ENCODE measurements at regions not wholly inside any gene's neighbourhood (a gene's known extent, or its start where the extent isn't known, plus 50 kb on each side); places are given as distances from the start of the nearest gene placed in this dataset.
"Not testable (repeated sequence)": the region's sequence is repeated elsewhere in the genome, so short reads cannot be mapped to it uniquely, and the experiment has no call there.

DNA sequence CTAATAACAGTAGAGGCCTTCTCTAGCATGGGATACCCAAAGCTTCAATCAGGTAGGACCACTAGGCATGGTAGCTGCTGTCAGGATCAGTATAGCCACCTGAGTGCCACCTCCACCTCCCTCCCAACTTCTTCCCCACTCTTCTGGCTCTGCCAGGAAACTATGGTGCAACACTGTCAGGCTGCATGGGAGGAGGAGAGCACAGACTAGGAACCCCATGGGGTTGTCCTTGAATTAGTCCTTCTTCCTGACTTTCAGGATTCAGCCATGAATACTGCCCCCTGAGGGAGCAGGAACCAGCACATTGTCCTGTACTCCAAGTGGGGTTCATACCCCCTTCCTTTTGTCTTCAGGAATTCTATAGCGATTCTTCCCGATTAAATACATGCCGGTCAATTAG is 340.8 kb upstream of the ONECUT1 start:
- Histone ChIP-seq H3K27me3 (no peaks in the 10 kb centered on the region), H3K4me3 (no peak overlapping the region), H3K36me3 (no peaks in the 10 kb centered on the region), H3K9me3 (no peaks in the 10 kb centered on the region), H3K27ac (no peak overlapping the region), H3K4me1 (no peaks in the 10 kb centered on the region)
- intact Hi-C loops (cut with DNase I): no loop called here
- no peak for DNase-seq (ENCODE audit: extremely low spot score in 2 of 2)
- TF ChIP-seq POLR2A (IDR thresholded peaks at IDR 0.05): no peak
- TF ChIP-seq, protein P1, sequence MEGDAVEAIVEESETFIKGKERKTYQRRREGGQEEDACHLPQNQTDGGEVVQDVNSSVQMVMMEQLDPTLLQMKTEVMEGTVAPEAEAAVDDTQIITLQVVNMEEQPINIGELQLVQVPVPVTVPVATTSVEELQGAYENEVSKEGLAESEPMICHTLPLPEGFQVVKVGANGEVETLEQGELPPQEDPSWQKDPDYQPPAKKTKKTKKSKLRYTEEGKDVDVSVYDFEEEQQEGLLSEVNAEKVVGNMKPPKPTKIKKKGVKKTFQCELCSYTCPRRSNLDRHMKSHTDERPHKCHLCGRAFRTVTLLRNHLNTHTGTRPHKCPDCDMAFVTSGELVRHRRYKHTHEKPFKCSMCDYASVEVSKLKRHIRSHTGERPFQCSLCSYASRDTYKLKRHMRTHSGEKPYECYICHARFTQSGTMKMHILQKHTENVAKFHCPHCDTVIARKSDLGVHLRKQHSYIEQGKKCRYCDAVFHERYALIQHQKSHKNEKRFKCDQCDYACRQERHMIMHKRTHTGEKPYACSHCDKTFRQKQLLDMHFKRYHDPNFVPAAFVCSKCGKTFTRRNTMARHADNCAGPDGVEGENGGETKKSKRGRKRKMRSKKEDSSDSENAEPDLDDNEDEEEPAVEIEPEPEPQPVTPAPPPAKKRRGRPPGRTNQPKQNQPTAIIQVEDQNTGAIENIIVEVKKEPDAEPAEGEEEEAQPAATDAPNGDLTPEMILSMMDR (IDR thresholded peaks at IDR 0.05): no peak
- TF ChIP-seq POLR2AphosphoS5 (IDR thresholded peaks at IDR 0.05; ENCODE audit: insufficient read depth in 1 of 2, low read depth in 1 of 2): no peak

DNA sequence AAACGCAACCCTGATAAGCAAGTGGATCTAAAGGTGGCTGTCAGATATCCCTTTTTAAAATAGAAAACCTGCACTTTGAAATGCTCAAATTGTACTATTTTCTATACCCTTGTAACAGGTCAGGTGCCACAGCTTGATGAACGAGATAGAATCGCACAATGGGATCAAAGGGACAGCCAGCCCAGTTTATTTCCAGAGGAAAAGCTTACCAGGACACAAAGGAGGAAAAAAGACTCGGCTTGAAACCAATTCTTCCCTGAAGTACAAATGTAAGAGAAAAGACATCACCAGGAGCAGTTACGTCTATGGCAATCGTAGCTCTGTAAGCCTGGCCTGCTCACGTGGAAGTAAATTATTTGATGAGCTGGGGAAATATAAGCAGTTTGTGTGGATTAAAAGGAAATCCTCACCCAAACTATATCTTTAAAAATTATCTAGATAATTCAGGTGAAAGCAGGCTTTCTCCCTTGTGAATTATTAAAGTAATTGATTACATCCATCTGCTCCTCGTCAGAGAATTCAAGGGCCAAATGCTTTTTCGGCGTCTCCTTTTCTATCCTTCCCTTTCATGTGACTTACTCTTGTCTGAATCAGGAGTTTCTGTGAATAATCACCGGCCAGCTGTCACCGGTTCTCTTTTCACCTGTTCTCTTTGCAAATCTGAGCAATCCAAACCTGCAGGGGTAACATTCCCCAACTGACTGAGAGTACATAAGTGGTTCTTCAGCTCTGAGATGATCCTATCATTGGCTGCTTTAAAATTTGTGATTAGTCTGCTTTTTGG is 339.2 kb upstream of the ONECUT1 start:
- Histone ChIP-seq H3K4me3 (no peak overlapping the region), H3K27ac (no peak overlapping the region), H3K4me1 (no peaks in the 10 kb centered on the region), H3K9me3 (no peaks in the 10 kb centered on the region), H3K27me3 (no peaks in the 10 kb centered on the region), H3K36me3 (no peaks in the 10 kb centered on the region)
- intact Hi-C loops (cut with DNase I): no loop called here
- TF ChIP-seq POLR2AphosphoS5 (IDR thresholded peaks at IDR 0.05; ENCODE audit: insufficient read depth in 1 of 2, low read depth in 1 of 2): no peak
- no peak for DNase-seq (ENCODE audit: extremely low spot score in 2 of 2)

DNA sequence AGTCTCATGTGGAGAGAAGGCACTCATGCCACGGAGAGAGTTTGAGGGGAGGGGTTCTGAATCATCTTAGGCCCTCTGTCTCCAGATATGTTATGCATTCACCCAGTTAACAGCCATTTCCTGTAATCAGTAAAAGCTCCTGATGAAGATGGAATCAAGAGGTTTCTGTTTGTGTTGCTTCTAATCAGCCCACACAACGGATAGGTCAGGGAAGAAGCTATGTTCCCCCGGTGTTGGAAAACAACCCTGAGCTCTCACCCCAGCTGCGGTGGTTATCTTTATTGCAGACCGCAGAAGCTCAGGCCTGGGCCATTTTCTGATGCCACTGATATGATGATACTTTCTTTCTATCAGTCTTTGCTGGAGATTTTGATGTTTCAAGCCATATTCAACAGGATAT is 338.5 kb upstream of the ONECUT1 start:
- TF ChIP-seq POLR2AphosphoS5 (IDR thresholded peaks at IDR 0.05; ENCODE audit: insufficient read depth in 1 of 2, low read depth in 1 of 2): no peak
- TF ChIP-seq, protein P1 (IDR thresholded peaks at IDR 0.05): no peak
- TF ChIP-seq POLR2A (IDR thresholded peaks at IDR 0.05): no peak
- Histone ChIP-seq H3K9me3 (no peaks in the 10 kb centered on the region), H3K27ac (no peak overlapping the region), H3K4me3 (no peak overlapping the region), H3K27me3 (no peaks in the 10 kb centered on the region), H3K4me1 (no peaks in the 10 kb centered on the region), H3K36me3 (no peaks in the 10 kb centered on the region)
- DNase-seq (ENCODE audit: extremely low spot score in 2 of 2): no peak
- intact Hi-C loops (cut with DNase I): no loop called here

DNA sequence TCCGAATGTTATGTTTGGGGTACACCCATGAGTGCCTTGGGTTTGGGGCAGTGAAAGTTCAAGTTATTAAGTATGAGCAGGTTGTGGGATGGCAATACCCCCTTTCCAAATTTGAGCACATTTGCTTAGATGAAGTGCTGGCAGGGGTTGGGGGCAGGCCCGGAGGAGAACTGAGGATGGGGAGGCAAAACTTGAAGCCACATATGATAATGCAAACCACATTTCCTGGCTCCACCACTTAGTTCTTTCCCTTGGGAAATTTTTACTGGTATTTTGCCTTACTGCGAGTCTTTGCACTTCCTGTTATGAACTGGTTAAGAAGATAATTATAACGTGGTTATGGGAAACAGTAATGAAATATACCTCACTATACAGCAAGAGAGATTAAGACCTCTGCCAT is 336.0 kb upstream of the ONECUT1 start:
- DNase-seq (ENCODE audit: extremely low spot score in 2 of 2): no peak
- no peak overlapping the region for H3K4me3 ChIP-seq
- H3K27me3 ChIP-seq: no peaks in the 10 kb centered on the region
- intact Hi-C loops (cut with DNase I): no loop called here
- no peak for TF ChIP-seq POLR2AphosphoS5 (IDR thresholded peaks at IDR 0.05; ENCODE audit: insufficient read depth in 1 of 2, low read depth in 1 of 2)
- TF ChIP-seq, protein P1 (IDR thresholded peaks at IDR 0.05): no peak
- TF ChIP-seq POLR2A (IDR thresholded peaks at IDR 0.05): no peak
- no peaks in the 10 kb centered on the region for H3K4me1 ChIP-seq
- H3K9me3 ChIP-seq: no peaks in the 10 kb centered on the region
- H3K27ac ChIP-seq: no peak overlapping the region
- no peaks in the 10 kb centered on the region for H3K36me3 ChIP-seq

DNA sequence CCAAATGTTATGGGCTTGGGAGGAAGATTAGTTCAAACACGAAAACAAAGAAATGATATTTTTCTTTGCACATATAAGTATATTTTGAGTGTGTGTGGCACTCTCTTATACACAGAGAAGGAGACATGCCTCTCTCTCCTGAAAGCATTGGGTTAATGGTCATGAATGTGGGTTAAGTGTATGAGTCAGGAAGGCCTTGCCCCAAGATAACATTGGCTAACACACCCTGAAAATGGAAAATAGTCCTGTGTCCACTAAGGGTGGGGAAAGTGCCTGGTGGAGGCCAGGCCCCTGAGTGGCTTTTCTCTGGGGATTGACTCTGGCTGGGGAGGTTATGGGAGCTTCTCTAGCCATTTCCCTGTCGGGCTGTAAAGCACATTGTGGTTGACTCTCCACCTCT is 332.7 kb upstream of the ONECUT1 start:
- intact Hi-C loops (cut with DNase I): no loop called here
- no peaks in the 10 kb centered on the region for H3K27me3 ChIP-seq
- TF ChIP-seq POLR2AphosphoS5 (IDR thresholded peaks at IDR 0.05; ENCODE audit: insufficient read depth in 1 of 2, low read depth in 1 of 2) (no peak), POLR2A (IDR thresholded peaks at IDR 0.05) (no peak)
- TF ChIP-seq, protein P1 (IDR thresholded peaks at IDR 0.05): no peak
- H3K4me1 ChIP-seq: no peaks in the 10 kb centered on the region
- no peaks in the 10 kb centered on the region for H3K36me3 ChIP-seq
- no peak overlapping the region for H3K27ac ChIP-seq
- no peak overlapping the region for H3K4me3 ChIP-seq
- no peak for DNase-seq (ENCODE audit: extremely low spot score in 2 of 2)
- H3K9me3 ChIP-seq: no peaks in the 10 kb centered on the region

DNA sequence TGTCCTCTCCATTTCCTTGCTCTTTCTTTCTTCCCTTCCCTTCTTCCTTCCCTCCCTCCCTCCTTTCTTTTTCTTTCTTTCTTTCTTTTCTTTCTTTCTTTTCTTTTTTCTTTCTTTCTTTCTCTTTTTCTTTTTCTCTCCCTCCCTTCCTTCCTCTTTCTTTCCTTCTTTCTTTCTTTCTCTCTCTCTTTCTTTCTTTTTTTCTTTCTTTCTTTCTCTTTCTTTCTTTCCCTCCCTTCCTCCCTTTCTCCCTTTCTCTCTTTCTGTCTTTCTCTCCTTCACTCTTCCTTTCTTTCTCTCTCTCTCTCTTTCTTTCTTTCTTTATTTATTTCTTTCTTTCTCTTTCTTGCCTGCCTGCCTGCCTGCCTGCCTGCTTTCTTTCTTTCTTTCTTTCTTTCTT is 326.8 kb upstream of the ONECUT1 start:
- H3K27ac ChIP-seq: not testable (repeated sequence)

More for the DNA sequence above, 326.8 kb upstream of the ONECUT1 start:
- intact Hi-C loops (cut with DNase I); H3K9me3 ChIP-seq; H3K4me3 ChIP-seq; H3K27me3 ChIP-seq; DNase-seq (ENCODE audit: extremely low spot score in 2 of 2); H3K4me1 ChIP-seq; H3K36me3 ChIP-seq: not testable (repeated sequence)

Measured in vagina (tissue), 2 donors.